ENCODE measurements at regions not wholly inside any gene's neighbourhood (a gene's known extent, or its start where the extent isn't known, plus 50 kb on each side); places are given as distances from the start of the nearest gene placed in this dataset.

GRCh38 chr7:156128496-156128895, 316.2 kb upstream of the SHH start:
- no peak overlapping the region for H2AFZ ChIP-seq
- 94% methylated on average over 10 of the region's 10 CpGs for WGBS (ENCODE audit: low lambda C conversion rate, missing lambda C conversion rate)
- H3K27me3 ChIP-seq = no peaks in the 10 kb centered on the region
- no peak for DNase-seq (ENCODE audit: low spot score)
- peaks cover 5% of the 10 kb centered on the region for H3K4me1 ChIP-seq (ENCODE audit: insufficient read depth)
- no peak overlapping the region for H3K27ac ChIP-seq
- no peaks in the 10 kb centered on the region for H3K9me3 ChIP-seq (ENCODE audit: low read depth)
- no peaks in the 10 kb centered on the region for H3K36me3 ChIP-seq (replicated peaks; ENCODE audit: insufficient read depth, low read depth)
- H3K9me2 ChIP-seq (replicated peaks; ENCODE audit: insufficient read depth) = no peaks in the 10 kb centered on the region
- TF ChIP-seq, protein P1, sequence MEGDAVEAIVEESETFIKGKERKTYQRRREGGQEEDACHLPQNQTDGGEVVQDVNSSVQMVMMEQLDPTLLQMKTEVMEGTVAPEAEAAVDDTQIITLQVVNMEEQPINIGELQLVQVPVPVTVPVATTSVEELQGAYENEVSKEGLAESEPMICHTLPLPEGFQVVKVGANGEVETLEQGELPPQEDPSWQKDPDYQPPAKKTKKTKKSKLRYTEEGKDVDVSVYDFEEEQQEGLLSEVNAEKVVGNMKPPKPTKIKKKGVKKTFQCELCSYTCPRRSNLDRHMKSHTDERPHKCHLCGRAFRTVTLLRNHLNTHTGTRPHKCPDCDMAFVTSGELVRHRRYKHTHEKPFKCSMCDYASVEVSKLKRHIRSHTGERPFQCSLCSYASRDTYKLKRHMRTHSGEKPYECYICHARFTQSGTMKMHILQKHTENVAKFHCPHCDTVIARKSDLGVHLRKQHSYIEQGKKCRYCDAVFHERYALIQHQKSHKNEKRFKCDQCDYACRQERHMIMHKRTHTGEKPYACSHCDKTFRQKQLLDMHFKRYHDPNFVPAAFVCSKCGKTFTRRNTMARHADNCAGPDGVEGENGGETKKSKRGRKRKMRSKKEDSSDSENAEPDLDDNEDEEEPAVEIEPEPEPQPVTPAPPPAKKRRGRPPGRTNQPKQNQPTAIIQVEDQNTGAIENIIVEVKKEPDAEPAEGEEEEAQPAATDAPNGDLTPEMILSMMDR (IDR thresholded peaks at IDR 0.05; ENCODE audit: poor library complexity) = no peak
- no peak for TF ChIP-seq EZH2 (IDR thresholded peaks at IDR 0.05; ENCODE audit: borderline replicate concordance)
- TF ChIP-seq EZH2phosphoT487 (IDR thresholded peaks at IDR 0.05; ENCODE audit: low read depth, severe bottlenecking, unreplicated experiment) = no peak
- no peak overlapping the region for H3K4me3 ChIP-seq
- H4K20me1 ChIP-seq (ENCODE audit: insufficient read depth, poor library complexity, severe bottlenecking) = no peaks in the 10 kb centered on the region
- H3K4me2 ChIP-seq = no peak overlapping the region
- H3K79me2 ChIP-seq = no peaks in the 10 kb centered on the region

- Histone ChIP-seq H4K20me1 (ENCODE audit: insufficient read depth, poor library complexity, severe bottlenecking) (no peaks in the 10 kb centered on the region), H3K4me2 (no peak overlapping the region), H3K27ac (no peak overlapping the region), H3K79me2 (no peaks in the 10 kb centered on the region), H3K4me1 (ENCODE audit: insufficient read depth) (peaks cover 5% of the 10 kb centered on the region), H2AFZ (no peak overlapping the region), H3K36me3 (replicated peaks; ENCODE audit: insufficient read depth, low read depth) (no peaks in the 10 kb centered on the region), H3K27me3 (no peaks in the 10 kb centered on the region), H3K9me3 (ENCODE audit: low read depth) (no peaks in the 10 kb centered on the region), H3K9me2 (replicated peaks; ENCODE audit: insufficient read depth) (no peaks in the 10 kb centered on the region), H3K4me3 (no peak overlapping the region)
- WGBS (ENCODE audit: low lambda C conversion rate, missing lambda C conversion rate) = 92% methylated on average over 35 of the region's 35 CpGs
- TF ChIP-seq, protein P1 (IDR thresholded peaks at IDR 0.05; ENCODE audit: poor library complexity) = no peak
- no peak for TF ChIP-seq EZH2phosphoT487 (IDR thresholded peaks at IDR 0.05; ENCODE audit: low read depth, severe bottlenecking, unreplicated experiment)
- no peak for TF ChIP-seq EZH2 (IDR thresholded peaks at IDR 0.05; ENCODE audit: borderline replicate concordance)
- no peak for DNase-seq (ENCODE audit: low spot score)
Measured at GRCh38 chr7:156127166-156128134, 315.2 kb upstream of the SHH start.

DNA sequence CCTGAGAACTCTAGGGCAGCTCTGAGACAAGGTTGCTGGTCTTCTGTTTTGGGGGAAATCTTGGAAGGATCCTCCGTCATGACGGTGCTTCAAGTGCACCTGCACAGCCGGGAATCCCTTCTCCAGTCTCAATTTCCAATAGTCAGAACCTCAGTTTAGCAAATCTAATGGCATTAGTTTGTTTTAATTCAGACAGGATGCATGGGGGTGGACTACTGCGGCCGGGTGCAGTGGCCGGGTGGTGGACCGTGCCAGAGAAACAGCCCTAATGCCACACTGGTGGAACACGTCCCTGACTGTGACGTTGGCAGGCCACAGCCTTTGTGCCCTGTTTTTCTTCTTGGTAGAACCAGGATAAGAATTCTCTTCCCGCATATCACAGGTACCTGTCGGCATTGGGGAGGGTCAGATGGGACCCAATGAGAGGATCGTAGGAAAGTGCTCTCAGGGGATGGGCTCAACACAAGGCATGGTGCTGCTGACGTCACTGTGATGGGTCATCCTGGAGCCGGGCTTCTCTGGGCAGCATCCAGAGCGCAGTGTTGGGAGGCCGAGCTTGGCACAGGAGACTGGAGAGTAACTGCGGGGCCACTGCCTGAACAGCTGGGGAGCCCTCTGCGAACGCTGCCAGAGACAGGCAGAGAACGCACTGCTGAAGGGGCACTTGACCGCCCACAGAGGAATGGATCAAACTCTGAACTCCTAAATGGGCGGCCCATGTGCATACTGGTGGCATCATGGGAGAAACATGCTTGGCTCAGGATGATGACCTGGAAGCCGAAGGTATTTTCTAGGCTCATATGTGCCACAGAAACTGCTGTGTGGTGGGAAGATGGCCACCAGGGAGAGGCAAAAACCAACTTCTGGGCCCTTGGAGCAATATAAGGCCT, 313.8 kb upstream of the SHH start:
- WGBS (ENCODE audit: low lambda C conversion rate, missing lambda C conversion rate) = 95% methylated on average over 23 of the region's 23 CpGs
- Histone ChIP-seq H3K79me2 (no peaks in the 10 kb centered on the region), H3K27ac (no peak overlapping the region), H3K4me2 (no peak overlapping the region), H3K27me3 (no peaks in the 10 kb centered on the region), H3K36me3 (replicated peaks; ENCODE audit: insufficient read depth, low read depth) (no peaks in the 10 kb centered on the region), H4K20me1 (ENCODE audit: insufficient read depth, poor library complexity, severe bottlenecking) (no peaks in the 10 kb centered on the region), H3K9me3 (ENCODE audit: low read depth) (no peaks in the 10 kb centered on the region), H2AFZ (no peak overlapping the region), H3K4me3 (no peak overlapping the region), H3K9me2 (replicated peaks; ENCODE audit: insufficient read depth) (no peaks in the 10 kb centered on the region), H3K4me1 (ENCODE audit: insufficient read depth) (peaks cover 5% of the 10 kb centered on the region)
- no peak for DNase-seq (ENCODE audit: low spot score)
- TF ChIP-seq, protein P1 (IDR thresholded peaks at IDR 0.05; ENCODE audit: poor library complexity) = no peak
- TF ChIP-seq EZH2 (IDR thresholded peaks at IDR 0.05; ENCODE audit: borderline replicate concordance) = no peak
- no peak for TF ChIP-seq EZH2phosphoT487 (IDR thresholded peaks at IDR 0.05; ENCODE audit: low read depth, severe bottlenecking, unreplicated experiment)

Measured in hepatocyte (in vitro differentiated cells).